AML-193 (cell line): ENCODE measurements at regions not wholly inside any gene's neighbourhood (a gene's known extent, or its start where the extent isn't known, plus 50 kb on each side); places are given as distances from the start of the nearest gene placed in this dataset.
"Not testable (repeated sequence)": the region's sequence is repeated elsewhere in the genome, so short reads cannot be mapped to it uniquely, and the experiment has no call there.

ENCODE experiments used
- DNase-seq, 2 experiments: peaks; one replicate each; lab custom pipeline; 2025; lab: John Stamatoyannopoulos, UW

DNA sequence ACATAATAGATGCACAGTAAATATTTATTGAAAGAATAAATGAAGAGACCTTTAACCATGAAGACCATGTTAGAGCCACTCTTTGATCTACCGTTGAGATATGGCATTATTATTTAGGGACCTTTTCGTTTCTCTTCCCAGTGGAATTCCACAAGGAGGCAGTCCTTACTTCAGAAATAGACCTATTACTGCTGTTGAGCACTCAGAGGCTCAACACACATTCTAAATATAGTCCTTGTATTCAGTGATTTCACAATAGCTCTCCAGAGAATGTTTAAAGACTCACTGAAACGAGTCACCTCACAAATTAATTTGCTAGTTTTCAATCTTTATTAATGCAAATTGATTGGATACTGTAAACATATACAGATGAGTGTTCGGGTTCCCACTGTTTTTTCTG lies 603.8 kb downstream of the CDH8 start:
- DNase-seq = no peak

DNA sequence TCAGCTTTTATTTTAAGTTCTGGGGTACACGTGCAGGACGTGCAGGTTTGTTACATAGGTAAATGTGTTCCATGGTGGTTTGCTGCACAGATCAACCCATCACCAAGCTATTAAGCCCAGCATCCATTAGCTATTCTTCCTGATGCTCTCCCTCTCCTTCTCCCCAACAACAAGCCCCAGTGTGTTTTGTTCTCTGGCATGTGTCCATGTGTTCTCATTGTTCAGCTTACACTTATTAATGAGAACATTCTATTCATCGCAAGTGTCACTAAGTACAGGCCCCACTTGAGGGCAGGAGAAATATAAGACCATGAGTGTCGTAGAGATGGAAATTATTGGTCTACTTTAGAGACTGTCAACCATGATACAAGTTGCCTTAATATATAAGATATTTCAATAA lies 615.1 kb downstream of the CDH8 start:
- no peak for DNase-seq

DNA sequence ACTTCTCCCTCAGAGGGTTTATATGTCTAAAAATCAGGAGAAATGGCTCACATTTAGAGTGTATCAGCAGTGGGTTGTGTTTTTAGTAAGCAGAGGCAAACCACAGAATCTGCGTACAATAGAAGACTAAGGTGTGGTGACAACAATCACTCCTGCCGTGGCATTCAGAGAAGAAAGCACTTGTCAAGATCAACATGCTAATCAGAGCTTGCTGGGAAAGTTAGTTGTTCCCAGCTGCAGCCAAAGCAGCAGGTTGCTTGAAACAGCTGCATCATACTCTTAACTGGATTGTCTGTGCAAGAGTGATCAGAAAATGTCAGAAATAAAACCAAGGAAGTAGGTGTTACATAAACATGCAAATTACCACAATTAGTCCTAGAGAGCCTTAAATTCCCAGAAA lies 616.4 kb downstream of the CDH8 start:
- DNase-seq = no peak

DNA sequence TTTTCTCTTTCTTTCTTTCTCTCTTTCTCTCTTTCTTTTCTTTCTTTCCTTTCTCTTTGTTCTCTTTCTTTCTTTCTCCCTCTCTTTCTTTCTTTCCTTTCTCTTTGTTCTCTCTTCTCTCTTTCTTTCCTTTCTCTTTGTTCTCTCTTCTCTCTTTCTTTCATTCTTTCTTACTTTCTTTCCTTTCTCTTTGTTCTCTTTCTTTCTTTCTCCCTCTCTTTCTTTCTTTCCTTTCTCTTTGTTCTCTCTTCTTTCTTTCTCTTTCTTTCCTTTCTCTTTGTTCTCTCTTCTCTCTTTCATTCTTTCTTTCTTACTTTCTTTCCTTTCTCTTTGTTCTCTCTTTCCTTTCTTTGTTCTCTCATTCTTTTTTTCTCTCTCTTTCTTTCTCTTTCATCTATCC lies 617.4 kb downstream of the CDH8 start:
- not testable (repeated sequence) for DNase-seq

DNA sequence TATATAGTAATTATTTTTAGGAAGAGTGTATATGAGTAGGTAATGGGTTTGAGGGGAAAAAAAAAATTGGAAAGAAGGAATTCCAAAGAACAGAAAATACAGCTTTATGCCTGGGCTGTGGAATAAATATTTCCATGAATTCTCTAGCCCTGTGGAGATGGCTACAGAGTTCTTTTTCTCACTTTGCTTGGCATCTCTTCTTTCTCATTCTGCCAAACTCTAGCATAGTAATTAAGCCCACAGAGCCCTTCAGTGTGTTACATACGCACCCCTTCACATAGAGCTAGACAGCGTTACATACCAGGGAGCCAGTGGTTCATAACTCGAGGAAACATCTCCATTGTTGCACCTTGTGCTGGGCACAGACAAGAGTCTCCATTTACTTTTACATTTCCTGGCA lies 621.1 kb downstream of the CDH8 start:
- DNase-seq = no peak

DNA sequence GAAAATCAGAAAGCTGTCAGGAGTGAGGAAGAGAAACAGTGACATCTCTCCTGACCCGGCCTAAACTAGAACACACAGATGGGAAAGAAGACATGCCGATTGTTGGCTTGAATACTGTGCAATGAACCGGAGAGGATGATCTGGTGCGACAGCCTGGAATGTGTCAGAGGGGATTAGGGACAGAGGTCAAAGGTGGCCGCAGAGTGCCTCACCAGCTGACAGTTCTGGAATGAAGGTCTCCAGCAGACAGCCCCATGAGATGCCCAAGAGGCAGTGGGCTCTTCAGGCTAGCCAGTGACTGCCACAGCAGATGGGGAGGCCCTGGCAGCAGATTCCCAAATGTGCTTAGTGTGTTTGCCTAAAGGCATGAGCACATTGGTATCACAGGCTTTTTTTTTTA lies 623.2 kb downstream of the CDH8 start:
- no peak for DNase-seq

DNA sequence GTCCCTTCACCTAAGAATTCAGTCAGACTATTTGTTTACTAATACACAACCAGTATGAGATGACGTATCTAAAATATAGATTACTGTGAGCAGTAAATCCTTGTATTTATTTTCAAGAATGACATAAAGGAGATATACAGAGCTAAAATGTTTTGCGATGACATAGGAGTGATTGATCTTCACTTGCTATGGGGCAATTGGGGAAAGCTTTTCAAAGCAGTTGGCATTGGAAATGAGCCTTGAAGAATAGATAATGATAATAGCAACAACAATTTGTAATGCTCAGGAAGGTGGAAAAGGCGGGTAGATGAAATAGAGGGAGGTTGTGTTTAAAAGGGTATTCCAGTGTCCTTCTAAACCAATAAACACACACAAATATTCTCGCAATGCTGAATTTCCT lies 623.7 kb downstream of the CDH8 start:
- no peak for DNase-seq

DNA sequence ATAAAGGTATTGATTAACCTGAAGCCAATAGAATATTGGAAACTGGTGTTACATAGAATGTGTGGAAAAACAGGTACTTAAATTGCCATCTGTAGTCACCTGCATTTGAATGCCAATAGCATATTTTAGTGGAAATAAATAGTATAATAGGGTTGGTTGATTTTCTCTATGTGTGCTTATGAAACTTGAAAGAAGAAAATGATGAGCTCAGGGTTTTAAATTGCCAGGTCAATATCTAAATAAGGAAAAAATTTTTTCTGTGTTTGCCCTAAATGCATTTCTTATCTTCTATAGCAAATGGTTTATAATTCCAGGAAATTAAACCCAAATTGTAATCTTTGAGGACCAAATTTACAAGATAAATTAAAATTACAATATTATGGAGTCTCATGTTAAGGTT lies 626.6 kb downstream of the CDH8 start:
- DNase-seq = no peak

DNA sequence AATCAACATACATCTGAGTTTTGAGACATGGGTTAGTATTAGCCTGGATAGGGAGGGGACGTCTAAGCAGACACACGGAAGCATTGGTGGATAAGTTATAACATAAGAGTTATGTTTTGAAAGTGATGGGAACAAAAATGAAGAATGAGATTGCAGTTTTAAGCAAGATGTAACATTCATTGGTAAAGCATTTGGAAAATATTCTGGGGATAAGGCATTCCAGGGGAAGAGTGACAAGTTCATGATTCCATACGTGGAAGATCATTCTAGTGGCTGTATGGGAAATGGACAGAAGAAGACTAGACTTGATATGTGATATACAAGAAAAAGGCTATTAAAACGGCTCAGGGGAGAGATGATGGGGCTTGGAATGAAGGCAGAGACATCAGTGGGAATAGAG lies 632.9 kb downstream of the CDH8 start:
- DNase-seq = no peak

DNA sequence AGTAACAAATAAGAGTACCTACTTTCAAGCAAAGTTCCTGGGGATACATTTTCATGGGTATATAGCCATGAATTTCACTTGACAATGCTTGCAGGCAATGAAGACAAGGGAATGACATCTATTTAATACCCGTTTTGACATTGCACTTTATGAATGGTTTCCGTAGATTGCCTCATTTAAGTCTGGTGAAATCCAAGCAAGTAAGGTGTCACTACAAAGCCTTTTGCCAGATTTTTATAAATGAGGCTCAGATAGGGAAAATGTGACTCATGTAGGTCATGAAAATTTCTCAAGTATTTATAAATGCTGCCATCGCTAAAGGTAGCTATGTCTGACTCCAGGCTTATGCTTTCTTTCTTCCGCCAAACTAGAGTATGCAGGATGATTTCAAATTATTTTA lies 644.3 kb downstream of the CDH8 start:
- no peak for DNase-seq

DNA sequence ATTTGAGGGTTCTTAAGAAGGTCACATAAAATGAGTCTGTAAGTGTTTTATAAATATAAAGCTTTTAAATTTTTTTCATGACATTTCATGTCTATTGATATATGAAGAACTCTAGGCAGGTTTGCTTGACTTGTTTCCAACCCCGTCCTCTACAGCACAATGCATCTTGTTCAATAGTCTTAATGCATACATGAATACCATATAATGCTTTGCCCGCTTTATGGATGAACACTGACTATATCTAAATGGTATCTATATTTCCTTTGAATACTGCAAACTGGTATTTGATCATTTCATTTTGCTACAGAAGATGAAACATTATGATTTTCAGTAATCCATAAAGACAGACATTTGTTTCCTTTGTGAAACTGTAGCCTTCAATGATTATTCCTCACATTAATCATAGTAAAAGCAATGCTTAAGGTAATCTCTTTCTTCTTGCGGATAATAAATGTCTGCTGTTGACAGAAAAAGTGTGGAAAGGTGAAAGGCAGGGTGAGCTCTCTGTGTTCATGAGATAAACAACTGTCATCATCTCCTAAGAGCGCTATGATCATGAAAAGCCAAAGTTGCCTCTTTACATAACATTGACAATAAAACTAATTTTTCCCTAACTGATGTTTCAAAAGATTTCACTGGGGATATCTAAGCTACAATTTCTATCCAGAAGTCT lies 645.1 kb downstream of the CDH8 start:
- no peak for DNase-seq

DNA sequence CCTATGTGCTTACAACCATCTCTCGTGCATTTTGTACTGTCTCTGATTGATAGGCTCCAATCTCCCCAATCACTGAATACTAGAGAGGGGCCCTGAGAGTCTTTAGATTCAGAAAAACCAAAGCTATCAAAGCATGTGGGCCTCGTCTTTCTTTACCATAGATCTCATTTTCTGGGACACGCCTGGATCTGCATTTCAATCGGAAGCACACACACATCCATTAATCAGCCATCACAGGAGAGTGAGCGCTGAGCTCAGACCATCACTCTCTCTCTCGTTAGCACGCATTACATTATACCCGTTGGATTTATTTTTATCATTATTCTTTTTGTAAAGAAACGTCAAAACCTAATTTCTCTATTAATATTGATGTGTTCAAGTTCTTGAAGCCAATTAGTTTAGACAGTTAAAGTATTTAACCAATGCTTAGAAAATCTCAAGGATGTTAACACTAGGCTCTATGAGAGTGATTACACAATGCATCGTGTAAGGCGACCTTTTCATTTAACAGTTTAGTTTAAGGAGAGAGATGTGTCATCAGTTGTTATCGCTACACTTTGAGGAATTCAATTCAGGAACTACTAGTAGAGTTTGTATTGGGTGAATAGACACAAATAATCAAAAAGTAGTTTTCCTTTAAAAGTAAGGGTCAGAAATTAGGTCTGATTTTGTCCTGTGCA lies 650.7 kb downstream of the CDH8 start:
- DNase-seq = no peak

DNA sequence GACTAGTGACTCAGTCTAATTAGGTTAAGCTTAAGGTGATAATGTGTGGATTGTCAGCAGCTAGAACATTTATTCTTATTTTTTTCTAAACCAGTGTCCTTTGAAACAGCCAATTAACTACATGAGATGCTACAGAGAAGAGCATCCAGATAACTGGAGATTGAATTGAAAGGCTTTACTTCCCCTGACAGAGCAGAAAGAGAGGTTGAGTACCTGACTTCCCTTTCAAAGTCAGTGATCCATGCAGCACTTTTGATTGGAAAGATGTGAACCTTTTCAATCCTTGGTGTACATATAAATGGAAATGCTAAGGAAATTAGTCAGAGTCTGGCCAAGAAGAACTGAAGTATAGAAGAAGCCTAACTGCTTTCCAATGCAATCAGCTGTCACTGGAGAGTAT lies 653.8 kb downstream of the CDH8 start:
- DNase-seq = no peak

DNA sequence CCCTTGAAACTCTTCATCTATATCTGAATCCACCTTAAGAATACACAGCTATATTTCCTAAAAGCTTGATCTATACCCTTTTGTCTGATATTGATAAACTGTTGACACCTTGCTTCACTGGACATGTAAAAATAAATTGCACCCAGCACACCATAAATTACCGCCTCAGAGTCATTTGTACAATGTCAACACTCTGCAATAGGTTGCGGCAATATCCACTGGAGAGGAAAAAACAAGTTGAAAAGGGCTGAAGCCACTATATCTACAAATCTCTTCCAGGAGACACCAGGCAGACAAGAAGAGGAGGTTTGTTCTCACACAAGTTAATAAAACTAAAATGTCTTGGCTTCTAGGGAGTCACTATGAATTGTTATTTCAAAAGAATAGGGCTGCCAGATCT lies 656.9 kb downstream of the CDH8 start:
- DNase-seq = no peak

DNA sequence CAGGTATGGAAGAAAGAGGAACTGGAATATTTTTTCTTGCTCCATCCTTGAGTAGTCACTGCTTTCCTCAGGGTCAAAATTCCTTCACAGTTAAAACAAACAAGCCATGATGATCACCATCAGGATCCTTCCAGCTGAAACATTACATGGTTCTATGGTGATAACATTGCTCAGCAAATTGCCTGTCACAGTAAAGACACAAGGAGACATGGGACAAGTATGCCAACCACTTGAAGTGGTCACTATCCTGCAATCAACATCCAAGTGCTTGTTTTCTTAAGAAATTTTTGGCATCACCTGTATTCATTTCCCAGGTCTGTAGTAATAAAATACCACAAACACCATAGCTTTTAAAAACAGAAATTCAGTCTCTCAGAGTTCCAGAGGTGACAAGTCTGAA lies 662.2 kb downstream of the CDH8 start:
- DNase-seq = no peak

DNA sequence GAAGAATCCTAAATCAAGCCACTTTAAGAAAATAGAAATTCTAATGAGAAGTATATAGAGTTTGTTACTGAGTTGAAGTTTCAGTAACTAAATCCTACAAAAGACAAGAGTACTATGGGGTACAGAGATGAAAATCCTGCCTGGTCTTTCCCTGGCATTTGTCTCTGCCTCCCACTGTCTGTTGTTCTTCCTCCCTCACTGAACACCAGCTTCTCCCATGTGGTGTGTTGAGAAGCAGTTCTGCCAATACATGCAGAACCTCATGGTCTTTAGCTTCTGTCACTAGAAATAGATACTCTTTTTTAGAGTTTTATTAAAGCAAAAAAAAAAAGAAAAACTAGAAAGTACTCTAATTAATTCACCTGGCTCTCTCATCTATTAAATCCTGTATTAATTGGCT lies 664.4 kb downstream of the CDH8 start:
- no peak for DNase-seq

DNA sequence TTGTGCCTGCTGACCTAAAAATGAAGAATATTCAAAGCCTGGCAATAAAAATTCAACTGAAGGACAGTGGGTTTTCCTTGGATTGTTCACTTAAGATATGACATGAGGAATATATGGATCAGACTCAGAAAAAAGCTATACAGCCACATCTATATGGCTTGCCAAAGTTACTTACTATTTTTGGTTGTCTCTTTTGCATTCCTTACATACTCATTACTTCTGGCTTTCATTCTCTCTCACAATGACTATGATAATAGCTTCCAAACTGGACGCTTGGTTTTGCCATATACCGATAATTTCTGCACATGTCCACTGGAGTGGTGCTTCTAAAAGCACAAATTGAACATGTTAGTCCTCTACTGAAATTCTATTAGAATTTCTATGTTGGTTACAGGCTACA lies 664.9 kb downstream of the CDH8 start:
- DNase-seq = no peak

DNA sequence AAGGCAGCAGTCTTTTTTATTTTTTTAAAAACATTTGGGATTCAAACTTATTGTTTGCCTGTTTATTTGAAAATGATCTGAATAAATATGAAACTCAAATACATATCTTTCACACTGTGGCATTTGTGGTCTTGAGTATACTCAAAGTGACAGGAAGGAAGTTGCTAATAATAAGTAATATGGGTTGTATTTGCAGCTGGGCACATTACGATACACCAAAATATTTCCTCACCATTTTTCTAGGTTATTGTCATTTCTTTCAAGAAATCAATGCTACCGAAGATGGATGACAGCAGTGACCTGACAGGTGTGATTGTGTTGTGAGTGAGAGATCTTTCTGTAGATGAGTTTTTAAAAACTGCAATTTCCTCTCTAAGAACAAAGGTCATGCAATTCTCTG lies 665.7 kb downstream of the CDH8 start:
- DNase-seq = no peak

DNA sequence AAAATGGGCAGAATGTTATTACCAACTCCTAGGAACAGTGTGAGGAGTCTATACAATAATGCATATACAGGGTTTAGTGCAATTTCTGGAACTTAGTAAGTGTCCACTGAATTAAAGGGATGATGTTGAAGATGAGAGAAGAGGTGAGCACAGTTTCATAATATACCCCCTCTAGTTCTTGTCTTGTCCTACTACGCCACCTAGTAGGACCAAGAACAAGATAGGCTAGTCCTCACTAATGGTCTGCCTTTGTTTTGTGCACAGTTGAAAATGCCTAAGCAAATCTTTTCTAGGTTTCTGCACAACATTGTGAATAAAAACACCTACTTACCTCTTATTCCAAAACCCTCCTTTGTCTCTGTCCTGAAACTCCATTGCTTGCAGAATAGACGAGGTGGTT lies 670.2 kb downstream of the CDH8 start:
- no peak for DNase-seq

DNA sequence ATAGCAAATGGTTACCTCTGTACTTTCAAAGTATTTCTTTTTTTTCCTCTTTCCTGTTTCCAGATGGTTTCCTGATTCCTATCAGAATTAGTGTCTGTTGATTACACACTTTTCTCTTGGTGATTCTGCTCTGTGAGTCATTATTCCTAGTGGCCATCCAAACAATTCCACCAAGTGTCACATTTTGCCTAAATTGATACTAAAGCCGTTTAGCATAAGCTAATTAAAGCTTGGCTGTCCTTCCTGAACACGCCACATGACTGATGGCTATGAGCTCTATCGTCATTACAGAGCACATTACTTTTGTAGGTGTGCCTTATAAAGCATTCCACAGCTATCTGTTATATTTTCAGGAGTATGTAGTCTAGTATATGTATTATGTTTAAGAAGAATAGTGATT lies 671.2 kb downstream of the CDH8 start:
- DNase-seq = no peak

DNA sequence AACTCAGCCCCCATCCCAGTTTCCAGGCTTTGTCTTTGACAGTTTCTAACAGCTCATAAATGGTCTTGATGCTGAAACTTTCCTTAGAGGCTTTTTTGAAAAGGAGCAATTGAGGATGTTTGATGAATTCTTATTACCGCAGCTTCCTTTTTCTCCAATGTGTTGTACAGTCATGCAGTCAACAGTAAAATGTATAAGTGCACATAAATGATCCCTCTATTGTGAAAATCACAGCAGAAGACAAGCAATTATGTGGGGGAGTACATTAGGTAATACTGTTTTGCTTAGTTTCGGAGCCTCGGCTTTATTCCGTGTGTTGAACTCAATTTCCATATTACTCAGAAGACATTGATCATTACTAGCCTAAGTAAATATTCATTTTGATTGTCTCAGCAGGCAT lies 673.7 kb downstream of the CDH8 start:
- DNase-seq = no peak

DNA sequence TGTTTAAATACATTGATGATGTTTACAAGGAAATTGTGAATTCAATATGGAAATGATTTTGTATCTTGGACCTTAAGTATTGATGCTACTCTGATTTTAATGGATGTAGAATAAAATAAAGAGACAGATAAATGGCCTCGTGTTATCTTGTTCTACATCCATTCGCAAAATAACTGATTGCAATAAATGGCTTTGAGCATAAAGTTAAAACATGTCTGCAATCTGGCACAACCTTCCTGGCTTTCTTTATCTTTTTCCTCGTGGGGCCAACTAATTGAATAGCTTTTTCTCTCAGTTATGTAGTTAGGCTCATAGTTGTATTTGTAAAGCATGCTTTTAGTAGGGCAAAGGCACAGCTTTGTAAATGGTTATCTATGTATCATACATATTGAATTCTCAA lies 691.4 kb downstream of the CDH8 start:
- DNase-seq = no peak

DNA sequence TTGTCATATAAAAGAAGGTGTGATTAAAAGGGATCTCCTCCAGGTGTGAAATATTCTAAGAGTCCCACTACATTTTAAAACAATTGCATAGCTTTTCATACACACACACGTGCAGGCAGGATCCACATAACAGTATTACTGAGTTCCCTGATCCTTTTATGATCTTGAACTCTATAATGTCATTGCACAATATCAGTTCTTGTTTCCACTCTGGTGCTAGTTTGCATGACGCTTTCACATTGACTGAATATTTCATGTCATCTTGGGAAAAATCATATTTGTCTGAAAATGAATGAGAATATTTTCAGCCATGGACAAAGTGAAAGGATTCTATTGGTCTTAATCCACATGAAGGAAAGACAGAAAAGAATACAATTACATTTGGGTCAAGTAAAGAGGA lies 703.8 kb downstream of the CDH8 start:
- no peak for DNase-seq

DNA sequence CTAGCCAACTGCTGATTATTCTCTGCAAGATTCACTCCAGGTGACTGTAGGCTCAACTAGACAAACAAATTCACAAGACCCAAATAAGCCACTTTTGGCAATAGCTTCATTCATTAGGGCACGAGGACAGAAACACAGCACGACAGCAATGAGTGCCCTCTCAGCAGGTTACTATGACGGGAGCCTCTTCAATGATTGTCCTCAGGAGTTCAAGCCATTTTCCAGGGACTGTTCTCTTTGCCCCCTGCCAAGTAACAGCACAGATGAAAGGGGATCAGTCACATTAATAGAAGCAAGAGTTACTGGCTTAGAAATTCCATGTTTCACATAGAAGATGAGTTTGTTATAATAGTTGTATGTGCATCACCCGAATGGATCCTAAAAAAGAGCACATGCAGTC lies 712.2 kb downstream of the CDH8 start:
- DNase-seq = no peak
